ENCODE measurements at regions not wholly inside any gene's neighbourhood (a gene's known extent, or its start where the extent isn't known, plus 50 kb on each side); places are given as distances from the start of the nearest gene placed in this dataset.
"Not testable (repeated sequence)": the region's sequence is repeated elsewhere in the genome, so short reads cannot be mapped to it uniquely, and the experiment has no call there.

- not testable (repeated sequence) for H3K27me3 Mint-ChIP-seq; ATAC-seq (ENCODE audit: low read depth); H3K4me1 Mint-ChIP-seq; H3K9me3 Mint-ChIP-seq; H3K36me3 Mint-ChIP-seq; H3K4me3 Mint-ChIP-seq; H3K27ac Mint-ChIP-seq; DNase-seq (ENCODE audit: low spot score in 2 of 2)
Measured at GRCh38 chr9:67171721-67172120, 179.4 kb upstream of the SPATA31A3 start.

GRCh38 chr9:67168530-67169157, 176.3 kb upstream of the SPATA31A3 start:
- DNase-seq (ENCODE audit: low spot score in 2 of 2); H3K9me3 Mint-ChIP-seq; H3K4me3 Mint-ChIP-seq; H3K27ac Mint-ChIP-seq; H3K36me3 Mint-ChIP-seq; ATAC-seq (ENCODE audit: low read depth); H3K27me3 Mint-ChIP-seq; H3K4me1 Mint-ChIP-seq: not testable (repeated sequence)

- not testable (repeated sequence) for H3K4me3 Mint-ChIP-seq; H3K36me3 Mint-ChIP-seq; ATAC-seq (ENCODE audit: low read depth); H3K27ac Mint-ChIP-seq; H3K9me3 Mint-ChIP-seq; H3K4me1 Mint-ChIP-seq; H3K27me3 Mint-ChIP-seq; DNase-seq (ENCODE audit: low spot score in 2 of 2)
Measured at GRCh38 chr9:67166335-67166734, 174.0 kb upstream of the SPATA31A3 start.

- H3K9me3 Mint-ChIP-seq; H3K4me3 Mint-ChIP-seq; H3K4me1 Mint-ChIP-seq; DNase-seq (ENCODE audit: low spot score in 2 of 2); H3K36me3 Mint-ChIP-seq; H3K27me3 Mint-ChIP-seq; H3K27ac Mint-ChIP-seq; ATAC-seq (ENCODE audit: low read depth): not testable (repeated sequence)
Measured at GRCh38 chr9:67162827-67163226, 170.5 kb upstream of the SPATA31A3 start.

- not testable (repeated sequence) for H3K4me1 Mint-ChIP-seq; H3K27me3 Mint-ChIP-seq; ATAC-seq (ENCODE audit: low read depth); DNase-seq (ENCODE audit: low spot score in 2 of 2); H3K36me3 Mint-ChIP-seq; H3K4me3 Mint-ChIP-seq; H3K27ac Mint-ChIP-seq; H3K9me3 Mint-ChIP-seq
Measured at GRCh38 chr9:67155218-67155617, 162.9 kb upstream of the SPATA31A3 start.

GRCh38 chr9:67153501-67153900, 161.2 kb upstream of the SPATA31A3 start:
- not testable (repeated sequence) for H3K9me3 Mint-ChIP-seq

GRCh38 chr9:67142392-67143107, 150.2 kb upstream of the SPATA31A3 start:
- ATAC-seq (ENCODE audit: low read depth); DNase-seq (ENCODE audit: low spot score in 2 of 2); H3K27me3 Mint-ChIP-seq; H3K9me3 Mint-ChIP-seq; H3K36me3 Mint-ChIP-seq; H3K4me3 Mint-ChIP-seq; H3K4me1 Mint-ChIP-seq; H3K27ac Mint-ChIP-seq: not testable (repeated sequence)

More at GRCh38 chr9:67153501-67153900, 161.2 kb upstream of the SPATA31A3 start:
- ATAC-seq (ENCODE audit: low read depth); H3K4me1 Mint-ChIP-seq; DNase-seq (ENCODE audit: low spot score in 2 of 2); H3K27me3 Mint-ChIP-seq; H3K4me3 Mint-ChIP-seq; H3K36me3 Mint-ChIP-seq; H3K27ac Mint-ChIP-seq: not testable (repeated sequence)

GRCh38 chr9:67136376-67136775, 144.0 kb upstream of the SPATA31A3 start:
- H3K4me3 Mint-ChIP-seq; ATAC-seq (ENCODE audit: low read depth); H3K9me3 Mint-ChIP-seq; H3K4me1 Mint-ChIP-seq; DNase-seq (ENCODE audit: low spot score in 2 of 2); H3K27me3 Mint-ChIP-seq; H3K36me3 Mint-ChIP-seq; H3K27ac Mint-ChIP-seq: not testable (repeated sequence)

GRCh38 chr9:67133124-67133523, 140.8 kb upstream of the SPATA31A3 start:
- ATAC-seq (ENCODE audit: low read depth); DNase-seq (ENCODE audit: low spot score in 2 of 2); H3K4me1 Mint-ChIP-seq; H3K27ac Mint-ChIP-seq; H3K9me3 Mint-ChIP-seq; H3K36me3 Mint-ChIP-seq; H3K27me3 Mint-ChIP-seq; H3K4me3 Mint-ChIP-seq: not testable (repeated sequence)

- not testable (repeated sequence) for ATAC-seq (ENCODE audit: low read depth); H3K36me3 Mint-ChIP-seq; H3K4me1 Mint-ChIP-seq; H3K27me3 Mint-ChIP-seq; H3K9me3 Mint-ChIP-seq; H3K4me3 Mint-ChIP-seq; H3K27ac Mint-ChIP-seq; DNase-seq (ENCODE audit: low spot score in 2 of 2)
Measured at GRCh38 chr9:67116761-67117160, 124.4 kb upstream of the SPATA31A3 start.

- H3K9me3 Mint-ChIP-seq; H3K27ac Mint-ChIP-seq; H3K4me3 Mint-ChIP-seq; H3K27me3 Mint-ChIP-seq; H3K36me3 Mint-ChIP-seq; ATAC-seq (ENCODE audit: low read depth); DNase-seq (ENCODE audit: low spot score in 2 of 2); H3K4me1 Mint-ChIP-seq: not testable (repeated sequence)
Measured at GRCh38 chr9:67112148-67112547, 119.8 kb upstream of the SPATA31A3 start.

GRCh38 chr9:67111733-67112132, 119.4 kb upstream of the SPATA31A3 start:
- not testable (repeated sequence) for H3K36me3 Mint-ChIP-seq; ATAC-seq (ENCODE audit: low read depth); H3K27me3 Mint-ChIP-seq; H3K4me3 Mint-ChIP-seq; H3K27ac Mint-ChIP-seq; H3K4me1 Mint-ChIP-seq; H3K9me3 Mint-ChIP-seq; DNase-seq (ENCODE audit: low spot score in 2 of 2)

- not testable (repeated sequence) for H3K36me3 Mint-ChIP-seq; H3K4me1 Mint-ChIP-seq; ATAC-seq (ENCODE audit: low read depth); H3K4me3 Mint-ChIP-seq; DNase-seq (ENCODE audit: low spot score in 2 of 2); H3K27ac Mint-ChIP-seq; H3K27me3 Mint-ChIP-seq; H3K9me3 Mint-ChIP-seq
Measured at GRCh38 chr9:67109859-67110258, 117.5 kb upstream of the SPATA31A3 start.

GRCh38 chr9:67106659-67107058, 114.3 kb upstream of the SPATA31A3 start:
- not testable (repeated sequence) for H3K27me3 Mint-ChIP-seq; ATAC-seq (ENCODE audit: low read depth); DNase-seq (ENCODE audit: low spot score in 2 of 2); H3K9me3 Mint-ChIP-seq; H3K4me3 Mint-ChIP-seq; H3K27ac Mint-ChIP-seq; H3K36me3 Mint-ChIP-seq; H3K4me1 Mint-ChIP-seq

All from memory B cell (primary cell).